ENCODE measurements at regions not wholly inside any gene's neighbourhood (a gene's known extent, or its start where the extent isn't known, plus 50 kb on each side); places are given as distances from the start of the nearest gene placed in this dataset.

- DNase-seq: no peak
Measured at GRCh38 chr6:7042056-7042653, 65.6 kb upstream of the RREB1 start.

- no peak for DNase-seq
Measured at GRCh38 chr6:7042654-7043545, 64.9 kb upstream of the RREB1 start.

GRCh38 chr6:7045331-7045730 lies 62.4 kb upstream of the RREB1 start:
- no peak for DNase-seq

- no peak for DNase-seq
Measured at GRCh38 chr6:7045746-7046145, 62.0 kb upstream of the RREB1 start.

GRCh38 chr6:7047128-7047527 lies 60.6 kb upstream of the RREB1 start:
- no peak for DNase-seq

- no peak for DNase-seq
Measured at GRCh38 chr6:7047966-7048365, 59.8 kb upstream of the RREB1 start.

- no peak for DNase-seq
Measured at GRCh38 chr6:7048894-7049293, 58.9 kb upstream of the RREB1 start.

GRCh38 chr6:7050004-7050403 lies 57.8 kb upstream of the RREB1 start:
- no peak for DNase-seq

GRCh38 chr6:7050872-7051779 lies 56.6 kb upstream of the RREB1 start:
- no peak for DNase-seq

- DNase-seq: no peak
Measured at GRCh38 chr6:7051780-7052442, 55.9 kb upstream of the RREB1 start.

GRCh38 chr6:7052443-7053011 lies 55.2 kb upstream of the RREB1 start:
- DNase-seq: no peak

- DNase-seq: no peak
Measured at GRCh38 chr6:7053125-7053774, 54.5 kb upstream of the RREB1 start.
